Stimulated activated CD4-positive, alpha-beta T cell treated with anti-CD3 and anti-CD28 coated beads, TNF-alpha, amount 100 ng/mL, for 48 hours (primary cell): ENCODE measurements at regions not wholly inside any gene's neighbourhood (a gene's known extent, or its start where the extent isn't known, plus 50 kb on each side); places are given as distances from the start of the nearest gene placed in this dataset.

Experiments
- DNase-seq, 3 donors: peaks; one replicate each; pipeline ENCODE4 v3.0.0-alpha.2; 2020; ENCODE audit warnings: low read depth in 3 of 3

- no peak for DNase-seq
These were observed 287.1 kb upstream of the CDH9 start for GRCh38 chr5:27325513-27325912.

GRCh38 chr5:27318701-27319100 lies 280.3 kb upstream of the CDH9 start:
- no peak for DNase-seq

GRCh38 chr5:27316271-27316650 lies 277.9 kb upstream of the CDH9 start:
- no peak for DNase-seq

- DNase-seq, result no peak
These were observed 277.2 kb upstream of the CDH9 start for GRCh38 chr5:27315363-27316270.

- DNase-seq, result no peak
These were observed 275.2 kb upstream of the CDH9 start for GRCh38 chr5:27313549-27313948.

- DNase-seq, result no peak
These were observed 274.0 kb upstream of the CDH9 start for GRCh38 chr5:27312291-27312893.

GRCh38 chr5:27311544-27311943 lies 273.2 kb upstream of the CDH9 start:
- DNase-seq, result no peak

- DNase-seq, result no peak
These were observed 269.8 kb upstream of the CDH9 start for GRCh38 chr5:27308153-27308552.

GRCh38 chr5:27290172-27290571 lies 251.8 kb upstream of the CDH9 start:
- no peak for DNase-seq

- DNase-seq, result no peak
These were observed 237.7 kb upstream of the CDH9 start for GRCh38 chr5:27276119-27276518.

GRCh38 chr5:27275345-27275744 lies 237.0 kb upstream of the CDH9 start:
- DNase-seq, result no peak

- DNase-seq, result no peak
These were observed 231.4 kb upstream of the CDH9 start for GRCh38 chr5:27269766-27270165.

- no peak for DNase-seq
These were observed 228.9 kb upstream of the CDH9 start for GRCh38 chr5:27267209-27267824.

GRCh38 chr5:27266184-27266583 lies 227.8 kb upstream of the CDH9 start:
- no peak for DNase-seq

- no peak for DNase-seq
These were observed 219.3 kb upstream of the CDH9 start for GRCh38 chr5:27257696-27258095.

GRCh38 chr5:27252911-27253310 lies 214.5 kb upstream of the CDH9 start:
- no peak for DNase-seq

GRCh38 chr5:27242258-27242626 lies 203.9 kb upstream of the CDH9 start:
- no peak for DNase-seq

GRCh38 chr5:27241564-27242257 lies 203.3 kb upstream of the CDH9 start:
- no peak for DNase-seq

GRCh38 chr5:27240791-27241190 lies 202.4 kb upstream of the CDH9 start:
- no peak for DNase-seq

GRCh38 chr5:27234916-27235315 lies 196.5 kb upstream of the CDH9 start:
- no peak for DNase-seq

- no peak for DNase-seq
These were observed 183.0 kb upstream of the CDH9 start for GRCh38 chr5:27221410-27221809.

- DNase-seq, result no peak
These were observed 182.4 kb upstream of the CDH9 start for GRCh38 chr5:27220752-27221151.
